DMS153 treated with DMSO at 0.1 percent for 48 hours (cell line): ENCODE measurements at regions not wholly inside any gene's neighbourhood (a gene's known extent, or its start where the extent isn't known, plus 50 kb on each side); places are given as distances from the start of the nearest gene placed in this dataset.
"Not testable (repeated sequence)": the region's sequence is repeated elsewhere in the genome, so short reads cannot be mapped to it uniquely, and the experiment has no call there.

ENCODE experiments used
- DNase-seq: peaks from one replicate; lab custom pipeline; 2025; ENCODE audit not compliant: unreplicated experiment; lab: John Stamatoyannopoulos, UW

DNA sequence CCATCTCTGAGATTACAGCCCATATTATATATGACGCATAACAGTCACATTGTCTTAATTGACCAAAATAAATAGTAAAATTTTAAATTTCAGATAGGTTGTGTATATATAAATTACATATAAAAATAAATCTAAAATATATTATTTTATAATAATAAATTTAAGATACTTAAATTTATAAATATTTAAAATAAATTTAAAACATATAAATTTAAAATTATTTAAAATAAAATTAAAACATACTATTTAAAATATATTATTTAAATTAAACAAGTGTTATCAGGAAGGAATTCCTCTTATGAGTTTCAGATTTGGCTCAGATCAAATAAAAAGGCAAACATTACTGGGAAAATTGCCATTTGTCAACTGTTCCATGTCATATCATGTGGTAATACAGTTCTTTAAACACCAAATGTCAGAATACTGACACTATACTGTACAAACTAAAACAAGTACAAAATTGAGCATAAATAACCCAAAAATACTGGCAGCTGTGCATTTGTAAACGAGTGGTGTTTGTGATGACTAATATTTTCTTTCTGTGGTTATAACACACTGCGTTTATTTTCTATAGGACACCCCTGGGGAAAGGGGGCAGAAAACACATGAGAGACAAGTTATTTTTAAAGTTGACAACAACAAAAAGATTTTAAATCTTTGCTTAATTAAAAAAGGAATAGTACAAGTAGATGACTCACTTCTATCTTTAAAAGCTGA, 71.3 kb upstream of the DGKB start:
- DNase-seq = no peak

GRCh38 chr7:14971678-14972077, 69.1 kb upstream of the DGKB start:
- DNase-seq = not testable (repeated sequence)

GRCh38 chr7:14967376-14967775, 64.8 kb upstream of the DGKB start:
- not testable (repeated sequence) for DNase-seq

DNA sequence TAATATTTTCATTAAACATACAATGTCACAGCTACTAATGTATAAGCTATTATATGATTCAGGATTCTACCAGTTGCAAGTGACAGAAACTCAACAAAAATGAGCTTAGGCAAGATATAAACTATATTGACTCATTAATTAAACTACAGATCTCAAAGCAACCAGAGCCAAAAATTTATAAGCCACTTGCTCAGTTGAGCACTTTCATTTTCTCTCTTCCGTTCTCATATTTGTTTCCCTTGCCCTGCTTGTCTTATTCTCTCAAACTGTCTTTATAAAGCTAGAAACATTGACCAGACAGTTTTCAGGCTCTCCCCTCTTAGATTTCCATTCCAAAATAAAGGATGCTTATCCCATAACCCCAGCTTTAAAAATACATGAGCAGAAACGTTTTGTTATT, 60.2 kb upstream of the DGKB start:
- no peak for DNase-seq

DNA sequence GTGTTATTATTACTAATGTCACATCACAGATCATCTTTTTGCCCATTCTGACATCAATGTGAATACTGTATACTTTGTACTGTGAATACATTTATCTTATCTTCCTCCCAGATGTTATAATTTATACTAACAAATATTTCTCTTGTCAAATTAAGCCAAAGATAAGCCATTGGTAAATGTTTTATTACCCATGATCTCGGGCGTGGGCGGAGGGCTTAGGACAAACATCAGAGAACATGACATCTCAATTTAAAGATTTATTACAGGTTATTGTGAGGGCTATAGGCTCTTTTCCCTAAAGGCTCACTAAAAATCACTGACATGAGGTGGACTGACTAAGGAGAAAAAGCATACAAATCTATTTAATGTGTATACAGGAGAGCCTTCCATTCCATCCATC, 58.2 kb upstream of the DGKB start:
- DNase-seq = no peak

GRCh38 chr7:14959339-14959738, 56.8 kb upstream of the DGKB start:
- DNase-seq = no peak

DNA sequence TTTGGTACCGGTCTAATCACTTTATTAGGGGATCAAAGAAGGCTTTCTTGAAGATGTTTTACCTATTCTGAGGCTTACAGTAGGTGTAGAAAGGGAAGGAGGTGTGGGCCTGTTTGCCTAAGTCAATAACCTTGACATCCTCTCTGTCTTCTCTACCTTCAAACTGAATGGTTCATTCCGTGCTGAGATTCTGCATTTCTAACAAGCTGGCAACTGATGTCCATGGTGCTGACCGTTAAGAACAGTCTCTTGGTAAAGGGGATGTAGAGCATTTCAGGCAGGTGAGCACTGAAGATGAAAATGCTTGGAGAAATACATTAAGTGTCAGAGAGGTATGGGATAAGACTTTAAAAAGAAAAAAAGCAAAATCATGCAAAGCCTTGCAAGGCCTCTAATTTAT, 51.5 kb upstream of the DGKB start:
- no peak for DNase-seq
